HG03571 (cell line): ENCODE measurements at regions not wholly inside any gene's neighbourhood (a gene's known extent, or its start where the extent isn't known, plus 50 kb on each side); places are given as distances from the start of the nearest gene placed in this dataset.
A peak's percentile ranks its signal among the peaks of the same experiment; 100 is the strongest.
"Not testable (repeated sequence)": the region's sequence is repeated elsewhere in the genome, so short reads cannot be mapped to it uniquely, and the experiment has no call there.

ENCODE experiments used
- ATAC-seq: cut with Tn5 transposase; IDR thresholded peaks from one replicate; pipeline ENCODE4 v1.9.1; 2021; ENCODE audit not compliant: unreplicated experiment

DNA sequence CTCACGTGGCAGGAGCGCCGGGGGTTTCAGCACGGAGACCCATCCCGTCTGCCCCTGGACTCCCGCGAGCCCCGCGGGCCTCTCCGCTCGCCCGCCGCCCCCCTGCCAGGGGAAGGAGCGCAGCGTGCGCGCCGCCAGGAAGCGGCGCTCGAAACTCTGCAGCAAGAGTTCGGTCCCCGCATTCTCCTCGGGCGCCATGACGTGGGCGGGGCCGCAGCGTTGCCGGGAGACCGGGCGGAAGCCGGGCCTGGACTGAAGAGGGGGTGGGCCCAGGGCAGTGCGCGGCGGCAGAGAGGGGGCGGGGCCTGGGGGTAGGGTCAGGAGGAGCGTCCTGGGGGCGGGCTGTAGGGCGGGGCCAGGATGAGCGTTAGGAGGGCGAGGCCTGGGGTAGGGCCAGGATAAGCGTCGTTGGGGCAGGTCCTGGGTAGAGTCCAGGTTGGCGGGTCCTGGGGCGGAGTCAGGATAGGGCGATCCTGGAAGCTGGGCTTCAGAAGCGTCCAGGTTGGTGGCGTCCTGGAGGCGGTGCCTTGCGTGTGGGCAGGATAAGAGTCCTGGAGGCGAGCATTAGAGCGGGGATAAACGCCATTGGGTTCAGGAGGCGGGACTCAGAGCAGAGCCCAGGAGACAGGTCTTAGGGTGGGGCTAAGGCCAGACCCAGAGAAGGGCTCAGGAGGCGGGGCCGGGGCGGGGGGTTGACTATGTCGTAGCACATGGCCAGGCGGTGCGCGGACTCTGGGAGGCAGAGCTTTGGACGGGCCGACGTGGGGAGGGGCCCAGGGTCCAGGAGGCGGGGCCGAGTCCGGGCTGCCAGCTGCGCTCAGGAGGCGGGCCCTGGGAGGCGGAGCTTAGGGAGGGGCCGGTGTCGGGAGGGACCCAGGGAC, 229.0 kb upstream of the FRG2C start:
- peak; percentile 100 for ATAC-seq

DNA sequence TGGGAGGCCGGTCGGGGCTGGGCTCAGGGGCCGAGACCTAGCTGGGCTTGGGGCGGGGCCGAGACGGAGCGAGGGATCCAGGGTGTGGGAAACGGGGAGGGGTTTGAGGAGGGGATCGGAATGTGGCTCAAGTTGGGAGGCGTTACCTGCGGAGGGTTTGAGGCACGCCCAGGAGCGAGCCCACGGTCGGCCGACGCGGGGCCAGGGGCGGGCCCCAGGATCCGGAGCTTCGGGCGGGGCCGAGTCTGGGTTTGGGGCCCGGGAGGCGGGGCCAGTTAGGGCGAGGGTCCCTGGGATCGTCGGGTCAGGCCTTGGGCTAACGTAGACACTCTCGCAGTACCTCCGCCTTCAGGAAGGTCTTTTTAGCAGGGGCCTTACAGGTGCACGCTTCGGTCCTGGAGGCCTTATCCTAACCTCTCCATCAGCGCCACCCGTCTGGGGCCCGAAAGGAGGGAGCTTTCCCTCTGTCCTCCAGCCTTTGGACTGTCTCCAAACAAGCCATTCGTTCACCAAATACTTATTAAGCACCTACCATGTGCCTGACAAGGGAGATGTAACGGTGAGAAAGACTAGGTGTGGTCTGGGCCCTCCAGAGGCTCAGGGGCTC, 228.2 kb upstream of the FRG2C start:
- not testable (repeated sequence) for ATAC-seq

DNA sequence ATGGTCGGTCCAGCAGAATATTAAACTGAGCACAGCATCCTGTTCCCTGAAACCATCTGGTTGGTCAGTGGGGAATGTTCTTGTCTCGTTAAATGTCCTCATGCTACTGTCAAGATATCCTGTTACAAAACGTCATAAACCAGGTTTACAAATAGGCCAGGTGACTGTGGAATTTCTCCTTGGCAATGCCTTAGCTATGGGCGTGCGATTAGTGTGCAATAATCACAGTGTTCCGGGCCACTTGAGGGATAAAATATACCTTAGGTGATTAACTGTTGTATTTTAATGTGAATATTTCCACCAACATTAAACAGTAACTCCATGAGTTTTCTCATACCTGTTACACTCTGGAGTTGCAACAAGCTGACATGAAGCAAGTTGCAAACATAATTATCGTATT, 223.1 kb upstream of the FRG2C start:
- ATAC-seq = not testable (repeated sequence)

DNA sequence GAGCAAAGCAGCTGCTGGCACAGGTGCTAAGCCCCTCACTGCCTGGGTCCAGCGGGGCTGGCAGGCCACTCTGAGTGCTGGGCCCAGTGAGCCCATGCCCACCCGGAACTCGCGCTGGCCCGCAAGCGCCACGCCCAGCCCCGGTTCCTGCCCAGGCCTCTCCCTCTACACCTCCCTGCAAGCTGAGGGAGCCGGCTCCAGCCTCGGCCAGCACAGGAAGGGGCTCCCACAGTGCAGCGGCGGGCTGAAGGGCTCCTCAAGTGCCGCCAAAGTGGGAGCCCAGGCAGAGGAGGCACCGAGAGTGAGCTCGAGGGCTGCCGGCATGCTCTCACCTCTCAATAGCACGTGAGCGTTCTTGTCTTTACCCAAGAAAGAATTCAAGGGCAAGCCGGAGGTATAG, 219.5 kb upstream of the FRG2C start:
- ATAC-seq = not testable (repeated sequence)

DNA sequence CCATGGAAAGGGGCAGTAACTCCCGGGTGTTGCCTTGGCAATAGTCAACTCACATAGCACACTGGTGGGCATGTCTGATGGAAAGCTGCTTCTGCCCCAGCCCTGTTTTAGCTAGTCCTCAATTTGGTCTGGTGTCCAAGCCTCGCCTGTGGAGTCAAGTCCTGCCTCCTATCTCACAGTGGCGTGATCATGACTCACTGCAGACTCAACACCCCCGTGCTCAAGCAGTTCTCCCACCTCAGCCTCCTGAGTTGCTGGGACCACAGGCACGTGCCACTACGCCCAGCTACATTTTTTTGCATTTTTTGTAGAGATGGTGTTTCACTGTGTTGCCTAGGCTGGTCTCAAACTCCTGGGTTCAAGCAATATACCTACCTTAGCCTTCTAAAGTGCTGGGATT, 218.9 kb upstream of the FRG2C start:
- ATAC-seq = not testable (repeated sequence)

DNA sequence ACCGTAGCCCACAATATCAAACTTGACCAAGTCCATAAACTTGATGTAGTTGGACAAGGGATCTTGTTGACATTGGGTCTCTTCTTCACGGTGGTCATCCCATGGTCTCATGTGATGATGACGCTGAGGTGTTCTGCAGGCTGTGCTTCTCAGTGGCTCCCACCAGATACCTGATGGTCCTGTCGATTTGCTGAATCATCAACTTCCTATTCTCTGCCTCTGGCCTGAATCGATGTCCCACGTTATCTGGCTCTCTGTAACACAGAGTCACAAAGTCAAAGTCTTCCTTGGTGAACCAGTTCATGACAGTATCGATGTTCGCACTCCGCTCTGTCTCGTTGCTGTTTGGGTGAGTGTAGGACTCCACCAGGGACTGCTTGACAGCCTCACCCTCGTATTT, 217.2 kb upstream of the FRG2C start:
- not testable (repeated sequence) for ATAC-seq

DNA sequence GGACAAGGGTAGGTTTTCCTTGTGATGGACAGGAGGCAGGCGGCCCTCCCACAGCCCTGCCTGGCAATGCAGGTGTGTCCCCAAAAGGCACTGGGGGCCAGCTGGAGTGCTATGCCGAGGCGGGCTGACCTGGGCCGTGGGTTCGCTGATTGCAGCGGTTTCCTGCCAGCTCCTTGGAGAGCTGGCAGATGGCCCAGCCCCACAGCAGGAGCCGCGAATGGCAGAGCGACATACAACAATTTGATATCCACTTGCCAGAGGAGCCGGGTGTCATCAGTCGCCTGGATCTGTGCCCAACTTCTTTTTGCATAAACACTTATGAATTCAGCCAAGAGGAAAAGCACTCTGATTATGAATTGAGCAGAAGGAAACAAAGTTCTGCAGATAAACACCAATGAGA, 210.8 kb upstream of the FRG2C start:
- not testable (repeated sequence) for ATAC-seq

DNA sequence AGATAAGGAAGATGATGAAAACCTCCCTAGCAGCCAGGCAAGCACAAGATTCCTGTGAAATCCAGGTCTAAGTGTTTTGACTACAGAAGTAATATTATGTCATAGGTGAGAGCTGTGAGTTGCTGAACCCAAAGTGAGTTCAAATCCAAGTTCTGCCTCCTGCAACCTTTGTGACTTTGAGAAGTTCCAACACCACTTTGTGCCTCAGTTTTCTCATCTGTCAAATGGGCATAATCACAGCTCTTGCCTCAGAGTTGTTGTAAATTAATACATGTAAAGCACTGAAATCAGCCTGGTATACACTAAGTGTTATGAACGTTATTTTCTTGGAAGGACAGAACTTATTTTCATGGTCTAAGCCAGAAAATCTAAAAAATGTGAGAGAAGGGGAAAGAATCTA, 210.3 kb upstream of the FRG2C start:
- not testable (repeated sequence) for ATAC-seq

DNA sequence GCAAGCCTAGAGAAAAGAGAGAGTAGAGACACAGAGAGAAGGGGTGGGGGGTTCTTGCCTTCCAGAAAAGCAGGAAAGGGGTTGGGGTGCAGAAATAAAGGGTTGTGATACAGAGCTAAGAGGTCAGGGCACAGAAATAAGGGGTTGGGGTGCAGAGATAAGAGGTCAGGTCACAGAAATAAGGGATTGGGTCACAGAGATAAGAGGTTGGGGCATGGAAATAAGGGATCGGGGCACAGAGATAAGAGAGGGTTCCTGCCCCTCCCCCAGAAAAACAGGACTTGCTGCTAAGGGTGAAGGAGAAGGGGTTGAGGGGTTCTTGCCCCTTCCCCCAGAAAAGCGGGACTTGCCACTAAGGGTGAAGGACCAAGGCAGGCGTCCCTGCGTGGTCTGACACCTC, 189.6 kb upstream of the FRG2C start:
- not testable (repeated sequence) for ATAC-seq

DNA sequence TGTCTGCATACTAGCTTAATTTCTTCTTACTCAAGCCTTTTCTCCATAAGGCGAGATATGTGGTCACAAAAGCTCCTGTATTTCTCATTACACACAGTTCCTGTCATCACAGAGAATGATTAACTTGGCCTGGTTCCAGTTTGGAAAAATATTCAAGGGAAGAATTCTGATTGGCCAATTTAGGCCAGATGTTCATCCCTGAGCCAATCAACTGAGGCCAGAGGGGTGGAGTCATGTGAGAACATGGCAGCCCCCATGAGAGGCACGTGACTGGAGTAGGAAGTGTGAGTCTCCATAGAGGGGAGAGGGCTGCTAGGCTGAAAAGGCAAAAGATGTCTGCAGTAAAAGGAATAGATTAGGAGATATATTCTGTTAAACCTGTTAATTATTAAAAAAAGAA, 167.5 kb upstream of the FRG2C start:
- not testable (repeated sequence) for ATAC-seq

DNA sequence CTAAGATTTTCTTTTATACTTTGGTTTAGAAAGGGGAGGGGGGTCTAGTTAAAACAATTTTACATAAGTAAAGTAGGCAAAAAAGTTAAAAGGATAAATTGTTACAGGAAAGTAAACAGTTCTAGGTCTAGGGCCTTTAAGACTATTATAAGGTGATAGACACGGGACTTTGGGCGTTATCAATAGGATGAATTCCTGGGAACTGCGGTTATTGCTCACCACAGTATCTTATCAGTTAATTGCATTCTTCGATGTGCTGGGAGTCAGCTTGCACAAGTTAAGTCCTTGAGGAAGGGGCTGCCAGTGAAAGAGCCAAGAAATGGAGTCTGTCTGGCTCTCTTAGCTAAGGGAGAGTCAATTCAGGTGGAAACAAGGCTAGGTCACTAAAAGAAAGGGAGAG, 163.8 kb upstream of the FRG2C start:
- not testable (repeated sequence) for ATAC-seq

DNA sequence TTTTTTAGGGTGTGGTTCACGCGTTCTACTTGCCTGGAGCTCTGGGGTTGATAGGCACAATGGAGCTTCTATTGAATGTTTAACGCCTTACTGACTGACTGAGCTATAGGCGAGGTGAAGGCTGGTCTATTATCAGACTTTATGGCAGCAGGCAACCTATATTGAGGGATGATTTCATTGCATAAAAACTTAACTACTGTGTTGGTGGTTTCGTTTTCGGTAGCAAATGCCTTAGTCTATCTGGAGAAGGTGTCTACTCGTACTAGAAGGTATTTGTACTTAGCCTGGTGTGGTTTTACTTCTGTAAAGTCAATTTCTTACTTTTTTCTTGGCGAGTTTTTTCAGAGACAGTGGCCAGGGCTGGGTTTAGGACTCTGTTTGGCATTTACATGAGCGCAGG, 162.0 kb upstream of the FRG2C start:
- ATAC-seq = not testable (repeated sequence)

DNA sequence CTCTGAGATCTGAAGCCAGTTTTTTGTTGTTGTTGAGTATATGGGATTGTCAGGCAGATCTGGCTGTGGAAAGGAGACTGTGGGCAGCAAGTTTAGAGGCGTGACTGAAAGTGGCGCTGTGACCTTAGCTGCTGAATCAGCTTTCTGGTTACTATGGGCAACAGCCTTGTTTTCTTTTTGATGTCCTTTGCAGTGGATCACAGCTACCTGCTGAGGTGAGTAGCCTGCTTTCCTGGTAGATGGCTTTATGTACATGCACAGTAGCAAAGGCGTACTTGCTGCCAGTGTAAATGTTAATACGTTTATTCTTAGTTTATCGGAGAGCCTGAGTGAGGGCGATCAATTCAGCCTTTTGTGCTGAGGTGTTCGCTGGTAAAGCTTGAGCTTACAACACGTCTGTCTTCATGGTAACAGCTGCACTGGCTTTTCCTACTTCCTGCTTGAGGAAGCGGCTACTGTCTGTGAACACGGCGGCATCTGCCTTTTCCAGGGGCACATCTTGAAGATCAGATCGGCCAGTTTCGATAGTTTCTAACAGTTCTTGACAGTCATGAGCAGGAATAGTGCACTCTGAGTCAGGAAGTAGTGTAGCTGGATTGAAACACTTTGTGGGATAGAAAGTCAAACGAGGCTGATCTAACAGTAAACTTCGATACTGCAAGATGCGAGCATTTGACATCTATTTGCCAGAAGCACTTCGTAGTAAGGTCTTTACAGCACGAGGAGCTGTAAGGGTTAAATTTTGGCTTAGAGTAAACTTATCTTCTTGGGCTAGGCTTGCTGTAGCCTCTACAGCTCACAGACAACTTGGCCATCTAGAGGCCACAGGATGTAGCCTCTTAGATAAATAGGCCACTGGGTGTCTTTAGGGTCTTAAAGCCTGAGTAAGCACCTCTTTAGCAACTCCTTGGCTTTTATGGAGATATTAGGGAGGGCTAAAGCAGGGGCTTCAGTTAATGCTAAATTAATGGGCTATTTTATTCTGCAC, 161.1 kb upstream of the FRG2C start:
- not testable (repeated sequence) for ATAC-seq

DNA sequence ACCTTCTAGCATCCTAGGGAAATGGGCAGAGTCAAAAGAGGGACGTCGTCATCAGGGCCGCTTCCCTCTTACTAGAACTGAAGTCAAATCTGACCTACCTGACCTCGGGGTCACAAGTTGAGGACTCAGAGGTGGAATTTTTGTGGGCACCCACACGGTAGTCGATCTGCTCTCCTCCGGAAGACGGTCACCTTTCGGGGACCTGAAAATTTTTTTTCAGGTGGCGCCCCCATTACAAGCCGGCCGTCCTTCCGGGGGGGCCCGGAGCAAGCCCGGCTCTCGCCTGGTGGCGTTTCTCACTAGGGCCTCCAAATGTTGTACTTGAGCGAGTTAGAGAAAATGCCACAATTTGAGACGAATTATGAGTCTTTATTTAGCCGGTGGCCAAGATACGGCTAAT, 157.5 kb upstream of the FRG2C start:
- ATAC-seq = no peak

DNA sequence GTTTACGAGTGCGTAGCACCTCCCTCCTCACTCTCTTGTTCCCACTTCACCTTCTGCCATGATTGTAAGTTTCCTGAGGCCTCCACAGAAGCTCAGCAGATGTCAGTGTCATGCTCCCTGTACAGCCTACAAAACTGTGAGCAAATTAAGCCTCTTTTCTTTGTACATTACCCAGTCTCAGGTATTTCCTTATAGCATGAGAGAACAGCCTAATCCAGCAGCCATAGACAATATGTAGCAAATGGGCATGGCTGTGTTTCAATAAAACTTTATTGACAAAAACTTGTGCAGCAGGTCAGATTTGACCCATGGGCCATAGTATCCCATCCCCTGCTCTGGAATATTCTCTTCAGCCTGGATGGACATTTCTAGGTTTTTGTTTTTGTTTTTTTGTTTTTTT, 156.2 kb upstream of the FRG2C start:
- not testable (repeated sequence) for ATAC-seq

DNA sequence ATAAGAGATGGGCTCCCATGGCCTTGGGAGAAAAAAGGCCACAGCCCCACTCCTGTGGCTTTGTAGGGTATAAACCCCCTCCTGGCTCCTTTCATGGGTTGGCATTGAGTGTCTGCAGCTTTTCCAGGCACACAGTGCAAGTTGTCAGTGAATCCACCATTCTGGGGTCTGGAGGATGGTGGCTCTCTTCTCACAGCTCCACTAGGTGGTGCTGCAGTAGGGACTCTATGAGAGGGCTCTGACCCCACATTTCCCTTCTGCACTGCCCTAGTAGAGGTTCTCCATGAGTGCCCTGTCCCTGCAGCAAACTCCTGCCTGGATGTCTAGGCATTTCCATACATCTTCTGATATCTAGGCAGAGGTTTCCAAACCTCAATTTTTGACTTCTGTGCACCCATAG, 136.5 kb upstream of the FRG2C start:
- not testable (repeated sequence) for ATAC-seq

DNA sequence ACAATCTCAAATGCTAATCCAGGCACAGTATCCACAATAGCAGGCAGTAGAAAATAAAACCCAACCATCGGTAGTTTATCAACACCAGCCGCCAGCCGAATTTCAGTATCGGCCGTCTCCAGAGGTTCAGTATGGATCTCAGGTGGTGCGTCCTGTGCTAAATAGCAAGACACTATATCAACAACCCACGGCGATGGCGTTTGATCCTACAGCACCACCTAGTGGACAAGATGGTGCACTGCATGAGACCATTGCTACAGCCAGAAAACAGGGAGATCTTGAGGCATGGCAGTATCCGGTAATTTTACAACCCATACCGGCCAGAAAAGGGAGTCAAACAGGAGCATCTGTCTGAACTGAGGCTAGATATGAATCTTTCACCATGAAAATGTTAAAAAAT, 112.0 kb upstream of the FRG2C start:
- ATAC-seq = not testable (repeated sequence)

DNA sequence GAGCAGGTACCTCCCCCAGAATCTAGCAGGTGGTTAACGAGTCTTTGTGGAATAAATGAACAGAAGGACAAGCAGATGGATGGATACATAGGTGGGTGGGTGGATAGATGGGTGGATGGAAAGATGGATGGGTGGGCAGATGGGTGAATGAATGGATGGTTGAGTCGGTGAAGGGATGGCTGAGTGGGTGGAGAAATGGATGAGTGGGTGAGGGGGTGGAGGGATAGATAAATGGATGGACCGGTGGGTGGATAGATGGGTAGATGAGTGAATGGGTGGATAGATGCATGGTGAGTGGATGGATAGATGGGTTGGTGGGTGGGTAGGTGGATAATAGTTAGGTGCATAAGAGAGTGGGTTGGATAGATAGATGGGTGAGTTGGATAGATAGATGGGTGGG, 99.7 kb upstream of the FRG2C start:
- not testable (repeated sequence) for ATAC-seq

DNA sequence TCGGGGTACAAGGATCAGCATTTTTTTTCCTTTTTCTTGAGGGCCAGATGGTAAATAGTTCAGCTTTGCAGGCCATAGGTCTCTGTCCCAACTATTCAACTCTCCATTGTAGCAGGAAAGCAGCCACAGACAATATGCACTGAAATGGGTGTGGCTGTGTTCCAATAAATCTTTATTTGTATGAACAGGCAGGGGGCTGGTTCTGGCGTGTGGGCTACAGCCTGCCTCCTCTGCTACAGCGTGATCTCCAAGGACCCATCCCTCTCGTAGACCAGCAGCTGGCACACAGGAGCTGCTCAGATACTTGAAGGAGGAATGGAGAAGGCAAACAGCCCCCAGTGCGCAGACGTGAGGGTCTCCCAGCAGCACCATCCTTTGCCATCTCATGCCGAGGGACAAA, 91.8 kb upstream of the FRG2C start:
- not testable (repeated sequence) for ATAC-seq

DNA sequence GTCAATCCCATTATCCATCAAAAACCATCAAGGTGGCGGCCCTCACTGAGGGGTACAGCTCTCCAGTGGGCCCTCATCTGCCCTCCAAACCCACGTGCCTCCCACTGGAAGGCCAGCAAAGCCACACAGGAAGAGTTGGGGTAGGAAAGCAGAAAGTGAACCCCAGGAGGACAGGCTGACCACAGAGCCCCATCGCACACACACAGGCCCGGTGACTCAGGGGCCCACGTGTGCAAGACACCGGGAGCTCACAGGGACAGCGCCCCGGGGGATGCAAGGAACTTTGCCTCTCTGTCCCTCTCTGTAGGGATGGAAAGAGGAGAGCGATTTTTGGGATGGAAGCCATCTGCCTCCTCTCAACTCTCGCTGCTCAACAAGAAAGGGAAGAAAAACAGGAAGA, 85.0 kb upstream of the FRG2C start:
- ATAC-seq = not testable (repeated sequence)

DNA sequence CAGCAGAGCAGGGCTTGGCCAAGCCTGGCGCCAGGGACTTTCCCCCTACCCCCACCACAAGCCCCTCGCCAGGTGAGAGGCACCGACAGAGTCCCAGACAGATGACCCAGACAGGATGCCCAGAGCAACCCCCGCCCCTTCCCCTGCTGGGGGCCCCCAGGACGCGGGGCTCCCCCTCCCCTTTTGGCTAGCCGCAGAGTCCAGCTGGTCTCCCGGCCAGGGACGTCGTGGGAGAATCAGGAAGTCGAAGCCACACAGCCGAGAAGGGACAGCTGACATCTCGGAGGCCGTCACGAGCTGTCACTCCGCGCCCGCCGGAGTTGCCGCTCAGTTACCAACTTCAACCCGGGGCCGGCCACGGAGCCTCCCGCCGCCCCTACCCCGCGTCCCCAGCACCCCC, 84.6 kb upstream of the FRG2C start:
- not testable (repeated sequence) for ATAC-seq
